GM18507 (cell line): ENCODE measurements at regions not wholly inside any gene's neighbourhood (a gene's known extent, or its start where the extent isn't known, plus 50 kb on each side); places are given as distances from the start of the nearest gene placed in this dataset.
A peak's percentile ranks its signal among the peaks of the same experiment; 100 is the strongest.
"Not testable (repeated sequence)": the region's sequence is repeated elsewhere in the genome, so short reads cannot be mapped to it uniquely, and the experiment has no call there.

Source experiments
- DNase-seq: peaks from one replicate; pipeline ENCODE4 v3.0.0; 2011; ENCODE audit warnings: low read depth; ENCODE audit not compliant: insufficient read length; ENCODE audit errors: extremely low spot score
- FAIRE-seq: peaks from 2 replicates; lab custom pipeline; 2011; peaks lifted over from hg19 to GRCh38; lab: Jason Lieb, UNC

DNA sequence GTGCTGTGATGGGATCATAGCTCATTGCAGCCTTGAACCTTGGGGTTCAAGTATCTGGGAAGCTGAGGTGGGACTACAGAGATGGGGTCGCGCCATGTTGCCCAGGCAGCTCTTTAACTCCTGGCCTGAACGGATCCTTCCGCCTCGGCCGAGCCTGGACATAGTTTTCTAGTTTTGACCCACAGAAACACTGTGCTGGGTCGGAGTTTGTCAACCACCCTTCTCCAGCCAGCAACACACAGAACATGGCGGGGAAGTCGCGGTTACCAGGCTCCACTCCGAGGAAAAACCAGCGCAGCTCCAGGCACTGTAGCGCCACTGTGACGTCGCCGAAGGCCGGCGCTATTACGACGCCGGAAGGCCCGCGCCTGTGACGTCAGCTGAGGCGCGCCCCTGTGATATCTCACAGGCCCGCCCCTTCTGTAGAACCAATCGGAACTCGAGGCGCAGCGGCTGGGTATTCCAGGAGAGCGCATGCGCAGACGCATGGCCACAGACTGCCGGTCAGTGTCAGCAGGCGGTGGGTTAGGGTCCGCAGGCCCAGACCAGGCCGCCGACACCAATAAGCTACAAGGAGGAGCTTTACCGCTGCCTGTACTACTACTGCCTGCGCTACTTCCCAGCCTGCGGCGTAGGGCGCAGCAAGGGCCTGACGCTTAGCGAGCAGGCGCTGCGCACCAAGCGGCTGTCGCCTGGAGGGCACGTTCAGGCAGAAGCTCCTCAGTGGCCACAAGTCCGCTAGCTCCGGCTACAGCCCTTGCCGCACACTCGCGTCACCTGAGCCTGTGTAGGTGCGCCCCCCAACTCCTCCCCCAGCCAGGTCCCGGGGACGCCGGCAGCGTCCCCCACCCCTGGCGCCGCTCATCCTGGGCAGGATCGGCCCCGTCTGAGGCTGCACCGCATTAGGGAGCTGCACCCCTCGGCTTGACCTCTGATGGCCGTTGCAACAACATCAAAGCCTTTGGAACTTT, 135.2 kb upstream of the KCTD7 start:
- DNase-seq = peak; percentile 97
- peak; percentile 93 for FAIRE-seq

DNA sequence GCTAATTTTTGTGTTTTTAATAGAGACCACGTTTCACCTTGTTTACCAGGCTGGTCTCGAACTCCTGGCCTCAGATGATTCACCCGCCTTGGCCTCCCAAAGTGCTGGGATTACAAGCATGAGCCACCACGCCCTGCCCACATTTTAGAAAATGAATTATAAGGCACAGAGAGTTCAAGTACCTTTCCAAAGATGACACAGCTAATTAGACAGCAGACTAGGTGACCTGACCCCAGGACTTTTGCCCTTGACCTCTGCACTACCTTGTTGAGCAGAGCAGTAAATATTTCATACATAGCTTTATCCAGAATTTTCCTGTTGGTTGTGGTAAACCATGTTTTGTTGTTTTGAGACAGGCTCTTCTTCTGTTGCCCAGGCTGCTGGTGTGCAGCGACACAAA, 131.3 kb upstream of the KCTD7 start:
- DNase-seq (no peak), FAIRE-seq (no peak)

DNA sequence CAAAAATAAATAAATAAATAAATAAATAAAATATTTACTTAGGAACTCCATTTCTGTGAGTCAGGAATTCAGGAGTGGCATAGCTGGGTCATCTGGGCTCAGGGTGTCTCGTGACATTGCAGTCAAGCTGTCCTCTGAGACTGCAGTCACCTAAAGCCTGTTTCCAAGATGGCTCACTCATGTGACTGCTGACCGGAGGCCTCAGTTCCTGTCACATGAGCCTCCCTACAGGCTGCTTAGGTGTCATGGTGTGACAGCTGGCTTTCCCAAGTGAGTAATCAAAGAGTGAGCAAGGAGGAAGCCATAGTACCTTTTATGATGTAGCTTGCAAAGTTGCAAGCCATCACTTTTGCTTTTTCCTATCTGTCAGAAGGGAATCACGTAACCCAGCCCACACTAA, 128.6 kb upstream of the KCTD7 start:
- FAIRE-seq (no peak), DNase-seq (no peak)

DNA sequence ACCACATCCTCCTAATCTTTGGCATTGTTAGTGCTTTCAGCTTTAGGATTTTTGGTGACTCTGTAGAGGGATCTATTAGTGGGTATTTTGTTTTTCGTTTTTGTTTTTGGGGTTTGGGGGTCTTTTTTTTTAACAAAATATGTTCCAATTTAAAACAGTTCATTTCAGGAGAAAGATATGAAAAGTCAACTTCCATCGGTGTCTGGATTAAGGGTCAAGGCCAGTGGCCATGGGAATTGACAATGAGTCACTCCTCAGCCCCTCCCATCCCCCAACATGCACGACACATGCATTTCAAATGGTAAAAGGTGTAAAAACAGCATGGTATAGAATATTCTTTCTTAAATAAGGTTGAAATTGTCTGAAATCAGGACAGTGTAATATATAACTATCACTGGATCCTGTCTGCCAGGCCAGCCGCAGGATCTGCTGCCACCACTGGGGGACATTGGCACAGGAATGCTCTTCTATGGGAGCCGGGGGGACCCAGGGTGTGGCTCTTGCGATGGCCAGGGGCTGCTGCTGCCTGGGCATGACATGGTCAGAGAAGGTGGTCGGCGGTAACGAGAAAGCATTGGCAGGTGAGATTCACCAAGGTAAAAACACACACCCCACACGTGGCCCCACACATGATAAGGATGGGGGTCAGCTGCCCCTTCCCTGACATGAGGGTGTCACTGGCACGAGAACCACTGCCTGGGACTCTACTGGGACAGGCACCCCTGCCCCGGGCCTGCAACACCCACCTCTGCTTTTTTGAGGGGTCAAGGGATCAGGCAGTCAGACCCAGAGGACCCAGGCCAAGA, 126.2 kb upstream of the KCTD7 start:
- no peak for FAIRE-seq
- no peak for DNase-seq

DNA sequence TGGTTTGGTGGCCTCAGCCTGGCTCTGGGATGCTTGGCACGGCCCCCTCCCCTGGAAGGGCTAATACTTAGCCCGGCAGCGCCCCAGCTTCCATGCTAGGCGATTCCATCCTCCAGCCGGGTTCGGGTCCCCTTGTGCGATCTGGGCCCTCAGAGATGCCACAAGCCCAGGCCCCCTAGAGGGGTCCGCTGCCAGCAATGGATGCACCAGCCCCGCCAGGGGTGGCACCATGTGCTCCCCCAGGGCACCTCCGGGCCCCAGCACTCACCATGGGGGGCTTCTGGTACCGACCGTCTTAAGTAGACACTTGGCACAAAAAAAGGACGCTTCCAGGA, 125.7 kb upstream of the KCTD7 start:
- no peak for DNase-seq
- no peak for FAIRE-seq

DNA sequence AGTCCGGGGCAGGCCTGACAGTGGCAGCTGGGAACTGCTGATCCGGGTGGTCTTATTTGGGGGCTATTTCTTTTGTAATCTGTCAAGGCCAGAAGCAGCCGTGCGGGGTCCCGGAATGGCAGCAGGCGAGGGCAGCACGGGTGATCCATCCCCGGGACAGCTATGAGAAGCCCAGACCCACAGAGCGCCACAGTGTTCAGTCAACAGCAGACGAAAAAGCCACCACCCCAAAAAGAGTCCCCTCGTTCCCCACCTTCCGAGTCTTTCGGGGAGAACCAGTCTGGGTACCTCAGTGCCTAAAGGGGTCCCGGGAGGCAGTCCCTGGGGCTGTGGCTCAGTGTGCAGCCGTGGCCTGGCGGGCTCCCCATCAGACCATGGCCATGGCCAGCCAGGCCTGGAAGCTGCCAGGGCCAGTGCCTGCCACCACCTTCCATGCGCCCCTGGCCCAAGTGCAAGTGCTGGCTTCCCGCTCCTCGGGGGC, 125.1 kb upstream of the KCTD7 start:
- FAIRE-seq (no peak), DNase-seq (no peak)

DNA sequence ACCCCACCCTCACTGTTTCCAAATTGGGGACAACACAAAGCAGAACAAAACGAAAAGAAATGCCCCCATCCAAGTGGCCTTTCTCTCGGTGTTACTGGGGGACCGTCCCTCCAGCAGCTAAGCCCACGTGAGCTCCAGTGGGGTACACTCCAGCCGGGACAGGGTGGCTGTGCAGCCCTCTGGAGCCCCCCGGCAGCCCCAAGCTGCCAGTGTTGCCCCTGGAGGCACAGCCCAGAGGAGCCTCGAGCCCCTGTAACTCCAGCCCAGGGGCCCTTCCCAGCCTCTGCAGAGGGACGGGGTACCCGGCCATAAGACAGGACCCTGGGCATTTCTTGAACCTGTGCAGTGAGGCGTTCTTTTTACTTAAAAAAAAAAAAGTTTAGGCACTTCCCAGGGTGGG, 124.5 kb upstream of the KCTD7 start:
- DNase-seq = no peak
- FAIRE-seq = no peak

DNA sequence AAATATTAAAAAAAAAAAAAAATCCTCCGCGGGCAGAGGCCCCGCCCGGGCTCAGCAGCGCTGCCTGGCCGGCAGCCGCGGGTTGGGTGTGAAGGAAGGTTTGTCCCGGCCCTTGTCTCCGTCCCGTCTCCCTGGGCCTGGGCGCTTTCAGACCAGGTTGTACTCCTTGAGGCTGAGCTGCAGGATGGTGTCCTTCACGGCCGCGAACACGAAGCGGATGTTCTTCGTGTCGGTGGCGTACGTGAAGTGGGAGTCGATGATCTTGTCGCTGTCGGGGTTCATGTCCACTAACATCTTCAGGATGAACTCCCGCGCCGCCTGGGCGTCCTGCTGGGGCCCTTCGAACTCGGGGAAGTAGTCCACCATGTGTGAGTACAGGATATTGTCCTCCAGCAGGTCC, 123.7 kb upstream of the KCTD7 start:
- FAIRE-seq (no peak), DNase-seq (no peak)

DNA sequence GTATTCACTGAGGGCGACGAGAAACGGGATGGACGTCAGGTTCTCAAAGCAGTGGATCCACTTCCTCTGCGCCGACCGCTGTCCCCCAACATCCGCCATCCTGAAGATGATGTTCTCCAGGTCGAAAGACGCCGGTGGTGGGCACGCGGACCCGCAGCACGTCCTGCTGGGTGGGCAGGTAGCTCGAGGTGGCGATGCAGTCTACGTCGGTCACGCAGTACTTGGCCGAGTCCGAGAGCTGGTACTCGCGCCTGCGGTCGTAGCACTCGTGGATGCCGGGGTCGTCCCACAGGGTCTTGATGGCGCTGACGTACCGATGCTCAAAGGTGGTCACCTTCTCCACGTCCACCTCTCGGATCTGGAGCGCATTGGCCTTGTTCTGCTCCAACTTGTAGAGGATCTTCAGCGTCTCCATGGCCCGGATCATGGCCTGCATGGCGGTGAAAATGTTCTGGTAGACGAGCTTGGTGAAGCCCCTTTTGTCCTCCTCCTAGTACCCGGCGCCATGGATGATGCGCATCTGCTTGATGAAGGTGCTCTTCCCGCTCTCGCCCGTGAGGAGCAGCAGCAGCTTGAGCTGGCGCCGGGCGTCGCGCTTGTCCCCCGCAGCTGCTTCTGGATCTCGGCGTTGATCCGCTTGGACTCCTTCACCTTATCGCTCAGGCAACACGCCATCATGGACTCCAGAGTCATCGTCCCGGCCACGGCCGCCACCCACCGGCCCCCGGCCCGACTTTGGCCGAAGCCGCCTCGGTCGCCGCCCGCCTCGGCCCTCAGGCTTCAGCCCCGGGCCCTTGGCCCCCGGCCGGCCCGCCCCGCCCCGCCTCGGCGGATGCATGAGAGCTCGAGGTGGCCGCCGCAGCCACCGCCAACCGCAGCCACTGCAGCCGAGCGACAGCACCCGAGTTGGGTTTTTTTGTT, 122.9 kb upstream of the KCTD7 start:
- FAIRE-seq (no peak), DNase-seq (no peak)

DNA sequence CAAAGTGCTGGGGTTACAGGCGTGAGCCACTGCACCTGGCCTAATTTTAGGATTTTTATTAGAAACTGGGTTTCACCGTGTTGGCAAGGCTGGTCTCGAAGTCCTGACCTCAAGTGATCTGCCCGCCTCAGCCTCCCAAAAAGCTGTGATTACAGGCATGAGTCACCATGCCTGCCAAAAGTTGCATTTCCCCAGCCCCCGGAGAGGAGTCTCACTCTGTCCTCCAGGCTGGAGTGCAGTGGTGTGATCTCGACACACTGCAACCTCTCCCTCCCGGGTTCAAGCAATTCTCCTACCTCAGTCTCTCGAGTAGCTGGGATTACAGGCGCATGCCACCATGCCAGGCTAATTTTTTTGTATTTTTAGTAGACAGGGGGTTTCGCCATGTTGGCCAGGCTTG, 122.0 kb upstream of the KCTD7 start:
- not testable (repeated sequence) for FAIRE-seq, DNase-seq

DNA sequence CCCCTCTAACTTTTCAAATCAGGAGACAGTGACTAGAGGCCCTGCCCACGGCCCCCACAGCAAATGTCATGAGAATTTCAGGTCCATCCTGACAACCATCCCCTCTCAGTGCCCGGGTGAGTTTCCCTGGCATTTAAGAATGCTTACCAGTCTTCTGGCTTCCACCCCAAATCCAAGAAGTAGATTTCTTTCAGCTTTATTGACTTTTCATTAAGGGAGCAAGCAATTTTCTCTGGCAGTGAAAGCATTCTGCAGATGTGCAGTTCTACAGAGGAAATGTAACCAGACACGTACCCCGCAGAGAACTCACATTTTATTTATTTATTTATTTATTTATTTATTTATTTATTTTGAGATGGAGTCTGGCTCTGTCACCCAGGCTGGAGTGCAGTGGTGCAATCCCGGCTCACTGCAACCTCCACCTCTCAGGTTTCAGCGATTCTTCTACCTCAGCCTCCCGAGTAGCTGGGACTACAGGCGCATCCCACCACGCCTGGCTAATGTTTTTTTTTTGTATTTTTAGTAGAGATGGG, 120.9 kb upstream of the KCTD7 start:
- FAIRE-seq = no peak
- DNase-seq = no peak

DNA sequence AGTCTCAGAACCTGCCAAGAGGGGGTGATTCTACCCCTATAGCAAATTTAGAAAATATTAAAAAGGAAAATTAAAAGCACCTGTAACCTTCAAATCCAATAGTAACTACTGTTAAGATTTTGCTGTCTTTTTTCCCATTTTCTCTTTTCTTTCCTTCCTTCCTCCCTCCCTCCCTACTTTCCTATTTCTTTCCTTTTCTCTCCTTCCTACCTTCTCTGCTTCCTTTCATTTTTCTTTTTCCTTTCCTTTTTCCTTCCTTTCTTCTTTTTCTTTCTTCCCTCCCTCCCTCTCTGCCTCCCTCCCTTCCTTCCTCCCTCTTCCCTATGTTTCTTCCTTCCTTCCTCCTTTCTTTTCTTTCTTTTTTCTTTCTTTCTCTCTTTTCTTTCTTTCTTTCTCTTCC, 120.2 kb upstream of the KCTD7 start:
- no peak for DNase-seq
- no peak for FAIRE-seq

DNA sequence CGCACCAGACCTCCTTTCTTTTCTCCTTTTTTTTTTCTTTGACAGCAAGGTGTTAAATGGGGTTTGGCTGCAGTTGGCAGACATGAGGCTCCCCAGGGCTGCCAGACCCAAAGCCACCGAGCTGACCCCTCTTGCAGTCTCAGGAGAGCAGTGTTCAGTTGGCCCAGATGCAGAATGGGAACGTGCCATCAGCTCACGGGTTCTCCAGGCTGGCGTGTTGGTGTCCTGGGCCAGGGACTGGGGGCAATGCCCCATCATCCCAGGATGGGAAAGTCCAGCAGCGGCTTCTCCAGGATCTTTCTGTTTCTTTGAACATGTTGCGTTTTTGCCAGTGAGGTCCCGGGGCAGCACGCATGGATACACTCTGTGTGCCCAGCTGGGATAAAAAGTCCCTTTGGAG, 114.6 kb upstream of the KCTD7 start:
- FAIRE-seq (no peak), DNase-seq (no peak)

DNA sequence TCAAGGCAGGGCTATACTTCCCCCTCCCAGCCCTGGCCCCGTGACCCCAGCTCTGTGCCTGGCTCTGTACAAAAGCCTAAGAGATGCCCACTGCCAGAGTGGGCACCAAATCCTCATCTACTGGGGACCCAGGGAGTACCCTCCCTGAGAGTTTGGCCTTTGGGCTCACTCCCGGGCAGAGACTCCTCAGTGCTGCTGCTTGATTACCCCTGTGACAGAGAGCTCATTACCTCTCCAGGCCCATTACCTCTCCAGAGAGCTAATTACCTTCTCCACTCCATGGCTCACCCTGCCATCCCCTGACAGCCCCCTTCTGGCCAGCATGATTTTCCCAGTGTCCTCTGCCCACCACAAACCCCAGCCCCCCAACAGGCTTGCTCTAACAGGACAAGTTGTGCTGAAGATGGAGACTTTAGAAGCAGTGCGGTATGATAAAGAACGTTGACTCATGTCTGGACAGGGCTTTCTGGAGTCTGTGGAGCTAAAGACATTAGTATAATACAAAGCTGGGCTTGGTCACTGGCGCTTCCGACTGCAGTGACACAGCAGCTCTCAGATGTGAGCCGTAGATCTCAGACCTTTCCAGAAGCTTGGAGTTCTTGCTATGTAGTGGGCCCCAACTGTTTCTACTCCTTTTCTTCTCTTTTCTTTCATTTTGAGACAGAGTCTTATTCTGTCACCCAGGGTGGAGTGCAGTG, 111.3 kb upstream of the KCTD7 start:
- no peak for FAIRE-seq
- DNase-seq = no peak

DNA sequence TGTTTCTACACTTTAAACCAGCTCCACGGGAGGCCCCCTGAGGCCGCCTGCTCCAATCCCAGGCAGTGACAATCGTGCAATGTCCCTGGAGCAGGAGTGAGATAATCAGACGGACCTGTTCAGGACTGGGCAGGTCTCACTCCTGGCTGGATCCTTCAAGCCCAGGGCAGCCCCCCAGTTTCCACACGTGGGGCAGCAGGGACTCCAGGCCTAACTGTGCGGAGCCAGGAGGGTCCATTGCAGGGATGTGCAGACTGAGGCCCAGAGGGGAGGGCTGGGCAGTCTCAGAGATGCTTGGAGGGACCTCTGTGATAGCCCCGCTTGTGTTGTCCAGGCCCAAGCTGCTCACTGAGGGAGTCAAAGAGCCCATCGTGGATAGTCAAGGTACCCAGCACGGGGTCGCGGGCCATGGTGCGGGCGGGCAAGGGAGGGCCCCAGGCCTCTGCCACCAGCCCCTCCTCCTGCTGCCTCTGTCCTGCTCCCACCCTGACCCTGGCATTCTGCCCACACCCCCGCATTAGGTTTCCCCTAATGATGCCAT, 110.5 kb upstream of the KCTD7 start:
- no peak for FAIRE-seq
- DNase-seq = no peak

DNA sequence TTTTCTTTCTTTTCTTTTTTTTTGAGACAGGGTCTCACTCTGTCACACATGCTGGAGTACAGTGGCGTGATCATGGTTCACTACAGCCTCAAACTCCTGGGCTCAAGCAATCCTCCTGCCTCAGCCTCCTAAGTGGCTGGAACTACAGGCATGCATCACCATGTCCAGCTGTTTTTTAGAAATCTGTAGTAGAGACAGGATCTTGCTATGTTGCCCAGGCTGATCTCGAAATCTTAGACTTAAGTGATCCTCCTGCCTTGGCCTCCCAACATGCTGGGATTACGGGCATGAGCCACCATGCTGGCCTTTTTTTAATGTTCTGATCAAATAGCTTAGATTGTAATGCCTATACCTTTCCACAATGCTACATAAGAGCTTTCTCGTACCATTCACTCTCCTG, 107.0 kb upstream of the KCTD7 start:
- DNase-seq (no peak), FAIRE-seq (no peak)

DNA sequence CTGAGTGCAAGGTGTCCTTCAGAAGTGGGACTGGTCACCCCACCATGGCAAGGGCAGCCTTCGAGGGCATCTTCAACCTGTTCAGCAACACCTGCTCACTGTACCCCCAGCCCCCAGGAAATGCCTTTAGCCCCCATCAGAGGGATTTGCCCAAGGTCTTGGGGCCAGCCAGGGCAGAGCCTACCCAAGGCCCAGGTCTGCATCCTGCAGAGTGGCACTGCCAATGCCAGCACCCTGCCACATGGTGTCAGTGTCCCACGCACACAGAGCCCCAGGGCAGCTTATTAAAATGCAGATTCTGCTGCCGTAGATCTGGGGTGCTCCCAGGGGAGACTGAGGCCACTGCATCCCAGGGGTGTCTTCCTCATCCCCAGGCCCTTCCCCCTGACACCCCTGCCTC, 106.2 kb upstream of the KCTD7 start:
- FAIRE-seq (no peak), DNase-seq (no peak)

DNA sequence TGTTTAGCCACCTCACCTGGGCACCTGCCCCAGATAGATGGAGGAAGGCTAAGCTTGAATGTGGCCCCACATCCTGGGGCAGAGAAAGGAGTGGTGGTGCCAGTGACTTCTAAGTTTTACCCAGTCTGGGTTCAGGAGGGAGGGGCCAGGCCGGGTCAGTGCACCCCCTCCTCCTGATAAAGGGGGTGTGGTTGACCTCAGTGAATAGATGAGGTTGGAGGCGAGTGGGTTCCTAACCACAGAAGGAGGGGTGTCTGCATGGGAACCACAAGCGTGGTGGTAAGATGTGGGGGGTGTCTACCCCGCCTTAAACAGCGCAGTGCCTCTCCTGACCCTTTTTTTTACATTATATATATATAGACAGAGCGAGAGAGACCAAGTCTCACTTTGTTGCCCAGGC, 105.3 kb upstream of the KCTD7 start:
- DNase-seq (no peak), FAIRE-seq (no peak)

DNA sequence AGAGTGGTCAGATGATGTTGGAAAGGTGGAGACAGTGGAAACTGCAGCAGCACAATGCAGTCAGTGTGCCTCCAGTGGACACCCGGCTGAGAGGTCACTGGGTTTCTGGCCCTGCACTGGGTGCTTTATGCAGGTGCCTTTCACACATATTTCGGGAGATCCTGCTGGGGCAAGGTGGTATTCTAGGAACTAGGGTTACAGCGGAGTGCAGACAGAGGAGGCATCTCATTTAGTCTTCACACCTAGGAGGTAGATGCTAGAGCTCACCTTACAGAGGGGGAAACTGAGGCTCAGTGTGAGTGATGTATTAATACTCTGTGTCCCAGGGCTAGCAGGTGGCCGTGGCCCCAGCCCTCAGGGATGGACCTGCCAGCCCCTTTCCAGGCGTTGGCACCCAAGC, 103.9 kb upstream of the KCTD7 start:
- FAIRE-seq (no peak), DNase-seq (no peak)
